Thoracic aorta (tissue), 2 donors: ENCODE measurements at regions not wholly inside any gene's neighbourhood (a gene's known extent, or its start where the extent isn't known, plus 50 kb on each side); places are given as distances from the start of the nearest gene placed in this dataset.

ENCODE experiments used
- ATAC-seq: fragments of 150-250 bp; one replicate; pipeline ENCODE4 v1.8.0; 2017; ENCODE audit warnings: low read depth; ENCODE audit not compliant: insufficient number of reproducible peaks, low FRiP score
- DNase-seq: peaks from one replicate; pipeline ENCODE4 v3.0.0-alpha.2; 2020; ENCODE audit warnings: low spot score
- H3K27ac ChIP-seq, 2 donors: fragments of 200-600 bp; sonication (generic); 1 replicate in 1 of 2; 2 replicates in 1 of 2; pipeline ENCODE4 v1.5.1; 2016; ENCODE audit warnings: mild to moderate bottlenecking in 2 of 2, moderate library complexity in 2 of 2
- H3K27me3 ChIP-seq: fragments of 200-600 bp; sonication (generic); replicated peaks from 2 replicates; pipeline ENCODE4 v1.6.0; 2016; ENCODE audit warnings: mild to moderate bottlenecking; ENCODE audit not compliant: insufficient read depth
- H3K36me3 ChIP-seq: fragments of 200-600 bp; sonication (generic); one replicate; pipeline ENCODE4 v1.5.1; 2016
- H3K4me1 ChIP-seq, 2 donors: fragments of 200-600 bp; sonication (generic); 1 replicate in 1 of 2; 2 replicates in 1 of 2; pipeline versions ENCODE4 v1.5.1 to v1.6.0; 2016; ENCODE audit warnings: low read depth in 2 of 2, mild to moderate bottlenecking in 1 of 2; ENCODE audit not compliant: control insufficient read depth in 1 of 2
- H3K4me3 ChIP-seq: fragments of 200-600 bp; sonication (generic); 2 replicates; pipeline ENCODE4 v1.5.1; 2016; ENCODE audit warnings: mild to moderate bottlenecking
- H3K9me3 ChIP-seq: fragments of 200-600 bp; sonication (generic); 2 replicates; pipeline ENCODE4 v1.5.1; 2016
- CTCF ChIP-seq: fragments of 200-600 bp; sonication (generic); IDR thresholded peaks from one replicate; pipeline ENCODE4 v1.5.1; 2019; ENCODE audit warnings: antibody characterized with exemption

GRCh38 chr11:64450168-64450560, 91.2 kb downstream of the RPS6KA4 start:
- no peak for ATAC-seq
- no peak overlapping the region for H3K4me3 ChIP-seq
- TF ChIP-seq CTCF: no peak
- peaks cover 22 to 31% of the 10 kb centered on the region in 2 donors for H3K4me1 ChIP-seq
- H3K9me3 ChIP-seq: no peaks in the 10 kb centered on the region
- H3K27me3 ChIP-seq: no peaks in the 10 kb centered on the region
- H3K27ac ChIP-seq: no peak overlapping the region
- no peaks in the 10 kb centered on the region for H3K36me3 ChIP-seq
- DNase-seq: no peak

GRCh38 chr11:64451856-64452255, 92.9 kb downstream of the RPS6KA4 start:
- no peak for ATAC-seq
- H3K4me1 ChIP-seq: peaks cover 22 to 31% of the 10 kb centered on the region in 2 donors
- no peak overlapping the region for H3K4me3 ChIP-seq
- no peaks in the 10 kb centered on the region for H3K36me3 ChIP-seq
- no peaks in the 10 kb centered on the region for H3K9me3 ChIP-seq
- TF ChIP-seq CTCF: no peak
- no peak overlapping the region for H3K27ac ChIP-seq
- no peak for DNase-seq
- H3K27me3 ChIP-seq: no peaks in the 10 kb centered on the region

GRCh38 chr11:64453466-64453865, 94.5 kb downstream of the RPS6KA4 start:
- Histone ChIP-seq H3K4me3 (no peak overlapping the region), H3K27ac (no peak overlapping the region), H3K4me1 (peaks cover 11 to 17% of the 10 kb centered on the region in 2 donors), H3K27me3 (no peaks in the 10 kb centered on the region), H3K9me3 (no peaks in the 10 kb centered on the region), H3K36me3 (no peaks in the 10 kb centered on the region)
- ATAC-seq: no peak
- no peak for DNase-seq
- TF ChIP-seq CTCF: no peak

- H3K27ac ChIP-seq: no peak overlapping the region
- ATAC-seq (no peak), DNase-seq (no peak)
- no peak for TF ChIP-seq CTCF
- no peak overlapping the region for H3K4me3 ChIP-seq
- H3K9me3 ChIP-seq: no peaks in the 10 kb centered on the region
- no peaks in the 10 kb centered on the region for H3K27me3 ChIP-seq
- H3K4me1 ChIP-seq: no peaks in the 10 kb centered on the region
- no peaks in the 10 kb centered on the region for H3K36me3 ChIP-seq
Measured at GRCh38 chr11:64455456-64456261, 96.7 kb downstream of the RPS6KA4 start.

- DNase-seq (no peak), ATAC-seq (no peak)
- TF ChIP-seq CTCF: no peak
- H3K36me3 ChIP-seq: no peaks in the 10 kb centered on the region
- H3K4me1 ChIP-seq: no peaks in the 10 kb centered on the region
- H3K27me3 ChIP-seq: no peaks in the 10 kb centered on the region
- no peak overlapping the region for H3K4me3 ChIP-seq
- H3K27ac ChIP-seq: no peak overlapping the region
- H3K9me3 ChIP-seq: no peaks in the 10 kb centered on the region
Measured at GRCh38 chr11:64456509-64457320, 97.8 kb downstream of the RPS6KA4 start.
